ENCODE measurements at regions not wholly inside any gene's neighbourhood (a gene's known extent, or its start where the extent isn't known, plus 50 kb on each side); places are given as distances from the start of the nearest gene placed in this dataset.
A peak's percentile ranks its signal among the peaks of the same experiment; 100 is the strongest.

DNA sequence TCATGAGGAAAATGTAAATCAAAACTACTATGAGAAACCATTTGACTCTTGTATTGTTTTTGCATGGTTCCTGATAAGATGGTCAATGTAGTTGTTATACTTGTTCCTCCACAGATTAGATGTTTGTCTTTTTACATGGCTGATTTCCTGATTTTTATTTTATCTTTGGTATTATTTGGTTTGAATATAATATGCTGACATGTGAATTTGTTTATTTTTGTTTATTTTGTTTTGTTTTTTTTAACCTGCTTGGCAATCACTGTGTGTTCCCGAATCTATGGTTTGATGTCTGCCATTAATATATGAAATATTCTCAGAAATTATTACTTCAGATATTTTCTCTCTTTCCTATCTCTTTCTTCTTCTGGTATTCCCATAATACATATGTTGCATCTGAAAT lies 899.5 kb upstream of the ADGRB3 start:
- FAIRE-seq (no peak), DNase-seq (no peak)
- H3K36me3 ChIP-seq (ENCODE audit: control insufficient read depth in 2 of 3, insufficient read depth in 3 of 3, low read length in 3 of 3) = no peaks in the 10 kb centered on the region
- H3K9ac ChIP-seq (ENCODE audit: low read length in 3 of 3) = no peak overlapping the region
- H3K4me3 ChIP-seq (ENCODE audit: low read length in 3 of 3) = no peak overlapping the region
- intact Hi-C loops (cut with DNase I) = no loop called here
- H3K27me3 ChIP-seq (ENCODE audit: control insufficient read depth, insufficient read depth, low read length) = no peaks in the 10 kb centered on the region
- no peaks in the 10 kb centered on the region for H3K9me3 ChIP-seq (ENCODE audit: control insufficient read depth in 2 of 3, insufficient read depth in 1 of 3, low read length in 3 of 3)
- TF ChIP-seq, protein P1, sequence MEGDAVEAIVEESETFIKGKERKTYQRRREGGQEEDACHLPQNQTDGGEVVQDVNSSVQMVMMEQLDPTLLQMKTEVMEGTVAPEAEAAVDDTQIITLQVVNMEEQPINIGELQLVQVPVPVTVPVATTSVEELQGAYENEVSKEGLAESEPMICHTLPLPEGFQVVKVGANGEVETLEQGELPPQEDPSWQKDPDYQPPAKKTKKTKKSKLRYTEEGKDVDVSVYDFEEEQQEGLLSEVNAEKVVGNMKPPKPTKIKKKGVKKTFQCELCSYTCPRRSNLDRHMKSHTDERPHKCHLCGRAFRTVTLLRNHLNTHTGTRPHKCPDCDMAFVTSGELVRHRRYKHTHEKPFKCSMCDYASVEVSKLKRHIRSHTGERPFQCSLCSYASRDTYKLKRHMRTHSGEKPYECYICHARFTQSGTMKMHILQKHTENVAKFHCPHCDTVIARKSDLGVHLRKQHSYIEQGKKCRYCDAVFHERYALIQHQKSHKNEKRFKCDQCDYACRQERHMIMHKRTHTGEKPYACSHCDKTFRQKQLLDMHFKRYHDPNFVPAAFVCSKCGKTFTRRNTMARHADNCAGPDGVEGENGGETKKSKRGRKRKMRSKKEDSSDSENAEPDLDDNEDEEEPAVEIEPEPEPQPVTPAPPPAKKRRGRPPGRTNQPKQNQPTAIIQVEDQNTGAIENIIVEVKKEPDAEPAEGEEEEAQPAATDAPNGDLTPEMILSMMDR (IDR thresholded peaks at IDR 0.05; ENCODE audit: borderline replicate concordance, extremely low read depth, insufficient read depth) = no peak
- H3K27ac ChIP-seq (ENCODE audit: low read depth in 2 of 2, low read length in 2 of 2) = no peak overlapping the region
- H3K4me1 ChIP-seq (ENCODE audit: control insufficient read depth in 2 of 3, insufficient read depth in 2 of 3, low read depth in 1 of 3, low read length in 3 of 3) = no peaks in the 10 kb centered on the region

DNA sequence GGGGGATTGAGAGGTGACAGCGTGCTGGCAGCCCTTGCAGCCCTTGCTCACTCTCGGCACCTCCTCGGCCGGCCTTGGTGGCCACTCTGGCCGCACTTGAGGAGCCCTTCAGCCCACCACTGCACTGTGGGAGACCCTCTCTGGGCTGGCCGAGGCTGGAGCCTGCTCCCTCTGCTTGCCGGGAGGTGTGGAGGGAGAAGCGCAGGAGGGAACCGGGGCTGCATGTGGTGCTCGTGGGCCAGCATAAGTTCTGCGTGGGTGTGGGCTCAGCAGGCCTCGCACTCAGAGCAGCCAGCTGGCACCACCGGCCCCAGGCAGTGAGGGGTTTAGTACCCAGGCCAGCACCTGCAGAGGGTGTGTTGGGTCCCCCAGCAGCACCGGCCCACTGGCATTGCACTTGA lies 912.2 kb upstream of the ADGRB3 start:
- DNase-seq = peak in 1 of 5 donors; percentile 34
- no peaks in the 10 kb centered on the region for H3K36me3 ChIP-seq (ENCODE audit: control insufficient read depth in 2 of 3, insufficient read depth in 3 of 3, low read length in 3 of 3)
- no peak overlapping the region for H3K9ac ChIP-seq (ENCODE audit: low read length in 3 of 3)
- peaks cover 0 to 5% (median 0%) of the 10 kb centered on the region in 3 donors for H3K9me3 ChIP-seq (ENCODE audit: control insufficient read depth in 2 of 3, insufficient read depth in 1 of 3, low read length in 3 of 3)
- intact Hi-C loops (cut with DNase I) = no loop called here
- no peaks in the 10 kb centered on the region for H3K27me3 ChIP-seq (ENCODE audit: control insufficient read depth, insufficient read depth, low read length)
- TF ChIP-seq, protein P1 (IDR thresholded peaks at IDR 0.05; ENCODE audit: borderline replicate concordance, extremely low read depth, insufficient read depth) = no peak
- no peaks in the 10 kb centered on the region for H3K4me1 ChIP-seq (ENCODE audit: control insufficient read depth in 2 of 3, insufficient read depth in 2 of 3, low read depth in 1 of 3, low read length in 3 of 3)
- no peak for FAIRE-seq
- no peak overlapping the region for H3K27ac ChIP-seq (ENCODE audit: low read depth in 2 of 2, low read length in 2 of 2)
- H3K4me3 ChIP-seq (ENCODE audit: low read length in 3 of 3) = no peak overlapping the region

DNA sequence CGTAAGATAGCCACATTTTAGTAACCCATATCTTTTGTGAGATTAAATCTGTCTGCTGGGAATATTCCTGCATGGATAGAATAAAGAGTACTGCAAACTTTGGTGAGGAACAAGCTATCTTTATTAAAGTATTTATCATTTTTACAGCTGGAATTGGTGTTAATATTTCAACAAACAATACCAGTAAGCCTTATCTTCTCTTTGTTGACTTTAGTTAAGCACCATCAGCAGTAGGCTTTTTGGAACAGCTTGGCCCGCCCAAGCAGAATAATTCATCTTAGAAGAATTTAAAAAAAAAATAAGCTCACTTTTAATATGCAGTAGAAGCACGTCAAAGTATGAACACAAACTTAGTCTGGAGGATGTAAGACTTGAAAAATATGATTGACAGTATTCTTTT lies 917.8 kb upstream of the ADGRB3 start:
- FAIRE-seq (no peak), DNase-seq (no peak)
- Histone ChIP-seq H3K27ac (ENCODE audit: low read depth in 2 of 2, low read length in 2 of 2) (no peak overlapping the region), H3K4me3 (ENCODE audit: low read length in 3 of 3) (no peak overlapping the region), H3K9me3 (ENCODE audit: control insufficient read depth in 2 of 3, insufficient read depth in 1 of 3, low read length in 3 of 3) (no peaks in the 10 kb centered on the region), H3K36me3 (ENCODE audit: control insufficient read depth in 2 of 3, insufficient read depth in 3 of 3, low read length in 3 of 3) (no peaks in the 10 kb centered on the region), H3K4me1 (ENCODE audit: control insufficient read depth in 2 of 3, insufficient read depth in 2 of 3, low read depth in 1 of 3, low read length in 3 of 3) (no peaks in the 10 kb centered on the region), H3K27me3 (ENCODE audit: control insufficient read depth, insufficient read depth, low read length) (no peaks in the 10 kb centered on the region), H3K9ac (ENCODE audit: low read length in 3 of 3) (no peak overlapping the region)
- intact Hi-C loops (cut with DNase I) = no loop called here
- TF ChIP-seq, protein P1 (IDR thresholded peaks at IDR 0.05; ENCODE audit: borderline replicate concordance, extremely low read depth, insufficient read depth) = no peak

DNA sequence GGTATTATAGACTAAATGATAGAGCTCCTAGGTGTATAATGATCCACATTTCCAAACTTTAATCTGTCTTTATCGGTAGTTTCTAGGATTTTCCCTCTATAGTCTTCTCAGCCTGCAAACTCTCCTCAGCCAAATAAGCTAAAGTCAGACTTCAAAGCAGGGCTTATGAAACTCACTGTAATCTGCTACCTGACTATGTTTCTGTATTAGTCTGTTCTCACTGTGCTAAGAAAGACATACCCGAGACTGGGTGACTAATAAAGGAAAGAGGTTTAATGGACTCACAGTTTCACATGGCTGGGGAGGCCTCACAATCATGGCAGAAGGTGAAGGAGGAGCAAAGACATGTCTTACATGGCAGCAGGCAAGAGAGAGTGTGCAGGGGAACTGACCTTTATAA lies 928.7 kb upstream of the ADGRB3 start:
- TF ChIP-seq, protein P1 (IDR thresholded peaks at IDR 0.05; ENCODE audit: borderline replicate concordance, extremely low read depth, insufficient read depth) = no peak
- peaks cover 0 to 1% (median 0%) of the 10 kb centered on the region in 3 donors for H3K9me3 ChIP-seq (ENCODE audit: control insufficient read depth in 2 of 3, insufficient read depth in 1 of 3, low read length in 3 of 3)
- DNase-seq (no peak), FAIRE-seq (no peak)
- H3K9ac ChIP-seq (ENCODE audit: low read length in 3 of 3) = no peak overlapping the region
- intact Hi-C loops (cut with DNase I) = no loop called here
- no peak overlapping the region for H3K27ac ChIP-seq (ENCODE audit: low read depth in 2 of 2, low read length in 2 of 2)
- no peaks in the 10 kb centered on the region for H3K27me3 ChIP-seq (ENCODE audit: control insufficient read depth, insufficient read depth, low read length)
- H3K4me3 ChIP-seq (ENCODE audit: low read length in 3 of 3) = no peak overlapping the region
- H3K36me3 ChIP-seq (ENCODE audit: control insufficient read depth in 2 of 3, insufficient read depth in 3 of 3, low read length in 3 of 3) = no peaks in the 10 kb centered on the region
- no peaks in the 10 kb centered on the region for H3K4me1 ChIP-seq (ENCODE audit: control insufficient read depth in 2 of 3, insufficient read depth in 2 of 3, low read depth in 1 of 3, low read length in 3 of 3)
